ENCODE measurements at regions not wholly inside any gene's neighbourhood (a gene's known extent, or its start where the extent isn't known, plus 50 kb on each side); places are given as distances from the start of the nearest gene placed in this dataset.

GRCh38 chrX:107504006-107504405 is 54.6 kb downstream of the FRMPD3 start:
- TF ChIP-seq CTCF (IDR thresholded peaks at IDR 0.05) (no peak), POLR2A (IDR thresholded peaks at IDR 0.05) (no peak)
